Ascending aorta (tissue), 2 donors: ENCODE measurements at regions not wholly inside any gene's neighbourhood (a gene's known extent, or its start where the extent isn't known, plus 50 kb on each side); places are given as distances from the start of the nearest gene placed in this dataset.

Experiments
- DNase-seq, 2 donors: peaks; one replicate each; pipeline ENCODE4 v3.0.0-alpha.2; 2019; ENCODE audit warnings: low spot score in 2 of 2
- H3K27ac ChIP-seq, 2 donors: fragments of 200-600 bp; sonication (generic); one replicate each; pipeline ENCODE4 v1.5.1; 2016 to 2017; ENCODE audit warnings: mild to moderate bottlenecking in 1 of 2
- H3K27me3 ChIP-seq: fragments of 200-600 bp; sonication (generic); one replicate; pipeline ENCODE4 v1.5.1; 2017
- H3K36me3 ChIP-seq, 2 donors: fragments of 200-600 bp; sonication (generic); one replicate each; pipeline ENCODE4 v1.5.1; 2016
- H3K4me1 ChIP-seq, 2 donors: fragments of 200-600 bp; sonication (generic); one replicate each; pipeline ENCODE4 v1.5.1; 2016 to 2017; ENCODE audit warnings: mild to moderate bottlenecking in 1 of 2
- H3K4me3 ChIP-seq, 2 donors: fragments of 200-600 bp; sonication (generic); one replicate each; pipeline ENCODE4 v1.5.1; 2016 to 2017; ENCODE audit warnings: mild to moderate bottlenecking in 1 of 2
- H3K9me3 ChIP-seq, 2 donors: fragments of 200-600 bp; sonication (generic); one replicate each; pipeline ENCODE4 v1.5.1; 2016
- intact Hi-C: fragments of 100-400 bp; cut with DNase I; formaldehyde crosslinking; loops from one replicate; pipeline ENCODE4 v1.15.1; 2023
- TF ChIP-seq, protein P1 (sequence below), 3 experiments: fragments of 200-600 bp in 2 of 3; fragments of 450-650 bp in 1 of 3; sonication (generic) in 2 of 3; IDR thresholded peaks; one replicate each; pipeline ENCODE4 v1.5.1; 2016 to 2019; ENCODE audit warnings: antibody characterized with exemption in 3 of 3, mild to moderate bottlenecking in 1 of 3, moderate library complexity in 1 of 3

DNA sequence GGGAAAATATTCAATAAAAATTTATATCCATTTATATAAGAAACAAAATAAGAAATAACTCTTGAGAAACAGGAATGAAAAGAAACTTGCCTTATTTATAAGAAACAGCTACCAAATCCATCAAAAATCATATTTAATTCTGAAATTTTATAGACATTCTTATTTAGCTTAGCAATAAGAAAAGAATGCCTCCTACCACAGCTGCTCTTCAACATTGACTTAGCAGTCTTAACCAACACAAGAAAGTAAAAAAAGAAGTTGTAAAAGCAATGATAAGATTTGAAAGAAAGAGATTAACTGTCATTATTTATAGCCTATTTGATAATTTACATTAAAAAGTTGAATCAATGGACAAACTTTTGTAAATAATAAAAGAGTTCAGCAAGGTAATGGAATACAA is 212.8 kb downstream of the ZNF365 start:
- Histone ChIP-seq H3K9me3 (no peaks in the 10 kb centered on the region), H3K27me3 (no peaks in the 10 kb centered on the region), H3K36me3 (no peaks in the 10 kb centered on the region), H3K27ac (no peak overlapping the region), H3K4me3 (no peak overlapping the region), H3K4me1 (no peaks in the 10 kb centered on the region)
- TF ChIP-seq, protein P1, sequence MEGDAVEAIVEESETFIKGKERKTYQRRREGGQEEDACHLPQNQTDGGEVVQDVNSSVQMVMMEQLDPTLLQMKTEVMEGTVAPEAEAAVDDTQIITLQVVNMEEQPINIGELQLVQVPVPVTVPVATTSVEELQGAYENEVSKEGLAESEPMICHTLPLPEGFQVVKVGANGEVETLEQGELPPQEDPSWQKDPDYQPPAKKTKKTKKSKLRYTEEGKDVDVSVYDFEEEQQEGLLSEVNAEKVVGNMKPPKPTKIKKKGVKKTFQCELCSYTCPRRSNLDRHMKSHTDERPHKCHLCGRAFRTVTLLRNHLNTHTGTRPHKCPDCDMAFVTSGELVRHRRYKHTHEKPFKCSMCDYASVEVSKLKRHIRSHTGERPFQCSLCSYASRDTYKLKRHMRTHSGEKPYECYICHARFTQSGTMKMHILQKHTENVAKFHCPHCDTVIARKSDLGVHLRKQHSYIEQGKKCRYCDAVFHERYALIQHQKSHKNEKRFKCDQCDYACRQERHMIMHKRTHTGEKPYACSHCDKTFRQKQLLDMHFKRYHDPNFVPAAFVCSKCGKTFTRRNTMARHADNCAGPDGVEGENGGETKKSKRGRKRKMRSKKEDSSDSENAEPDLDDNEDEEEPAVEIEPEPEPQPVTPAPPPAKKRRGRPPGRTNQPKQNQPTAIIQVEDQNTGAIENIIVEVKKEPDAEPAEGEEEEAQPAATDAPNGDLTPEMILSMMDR (IDR thresholded peaks at IDR 0.05): no peak
- DNase-seq: no peak
- intact Hi-C loops: no loop called here

GRCh38 chr10:62588116-62588515 is 213.9 kb downstream of the ZNF365 start:
- no peaks in the 10 kb centered on the region for H3K27me3 ChIP-seq
- TF ChIP-seq, protein P1 (IDR thresholded peaks at IDR 0.05): no peak
- no peak for DNase-seq
- H3K36me3 ChIP-seq: no peaks in the 10 kb centered on the region
- no peaks in the 10 kb centered on the region for H3K9me3 ChIP-seq
- no peak overlapping the region for H3K27ac ChIP-seq
- H3K4me3 ChIP-seq: no peak overlapping the region
- H3K4me1 ChIP-seq: no peaks in the 10 kb centered on the region
- intact Hi-C loops: no loop called here

- DNase-seq: no peak
- TF ChIP-seq, protein P1 (IDR thresholded peaks at IDR 0.05): no peak
- H3K4me1 ChIP-seq: no peaks in the 10 kb centered on the region
- no peaks in the 10 kb centered on the region for H3K27me3 ChIP-seq
- no peaks in the 10 kb centered on the region for H3K9me3 ChIP-seq
- no peak overlapping the region for H3K27ac ChIP-seq
- H3K36me3 ChIP-seq: no peaks in the 10 kb centered on the region
- intact Hi-C loops: loop anchor here (5.0 to 10.0 kb wide), 2 partner anchors 225 to 498 kb away; partner anchors contain the start of gene EGR2
- no peak overlapping the region for H3K4me3 ChIP-seq
These were observed 214.8 kb upstream of the ADO start for GRCh38 chr10:62589689-62590088.

DNA sequence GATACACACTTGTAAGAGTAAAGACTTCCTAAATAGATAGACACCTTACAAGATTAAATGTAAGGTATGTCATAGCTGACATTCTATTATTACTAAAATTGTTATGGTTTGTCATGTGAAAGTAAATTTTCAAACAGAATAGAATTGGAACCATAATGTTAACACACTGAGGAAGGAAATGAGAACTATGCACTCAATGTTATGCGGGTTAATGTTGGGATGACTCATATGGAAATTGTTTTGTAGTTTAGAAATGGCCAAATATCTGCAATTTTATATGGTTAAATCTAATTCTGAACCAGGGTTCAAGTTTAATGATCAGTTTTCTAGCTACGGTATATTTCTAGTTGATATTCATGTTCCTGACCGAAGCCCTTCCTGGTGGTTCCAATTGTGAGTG is 214.2 kb upstream of the ADO start:
- H3K4me3 ChIP-seq: no peak overlapping the region
- H3K27ac ChIP-seq: no peak overlapping the region
- no peaks in the 10 kb centered on the region for H3K27me3 ChIP-seq
- H3K9me3 ChIP-seq: no peaks in the 10 kb centered on the region
- no peaks in the 10 kb centered on the region for H3K36me3 ChIP-seq
- H3K4me1 ChIP-seq: no peaks in the 10 kb centered on the region
- TF ChIP-seq, protein P1 (IDR thresholded peaks at IDR 0.05): no peak
- intact Hi-C loops: loop anchor here (5.0 to 10.0 kb wide), 2 partner anchors 224 to 497 kb away; partner anchors contain the start of gene EGR2
- DNase-seq: no peak

DNA sequence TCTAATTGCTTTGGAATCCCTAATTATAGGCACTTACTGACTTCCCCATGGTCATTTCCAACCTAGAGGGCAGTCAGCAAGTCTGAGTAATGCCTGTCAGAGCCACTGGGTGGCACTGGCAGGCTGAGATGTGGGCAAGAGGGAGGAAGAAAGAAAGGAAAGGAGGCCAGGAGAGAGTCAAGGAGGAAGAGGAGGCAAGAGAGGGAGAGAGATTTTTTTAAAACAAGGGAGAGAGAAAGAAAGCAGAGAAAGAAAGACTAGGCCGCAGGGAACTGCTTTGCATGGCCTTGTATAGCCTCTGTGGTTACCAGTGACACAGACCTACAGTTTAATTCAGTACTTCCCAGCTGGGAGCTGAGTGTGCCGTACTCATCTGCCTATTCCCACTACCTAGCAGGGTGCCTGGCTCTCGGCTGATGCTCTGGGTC is 210.4 kb upstream of the ADO start:
- Histone ChIP-seq H3K27me3 (no peaks in the 10 kb centered on the region), H3K4me3 (no peak overlapping the region), H3K9me3 (no peaks in the 10 kb centered on the region), H3K4me1 (no peaks in the 10 kb centered on the region), H3K27ac (no peak overlapping the region), H3K36me3 (no peaks in the 10 kb centered on the region)
- DNase-seq: no peak
- TF ChIP-seq, protein P1 (IDR thresholded peaks at IDR 0.05): peak; percentile 72 to 80 (median 72)
- intact Hi-C loops: loop anchor here (2.0 to 10.0 kb wide), 3 partner anchors 221 to 565 kb away; partner anchors contain the start of gene EGR2

DNA sequence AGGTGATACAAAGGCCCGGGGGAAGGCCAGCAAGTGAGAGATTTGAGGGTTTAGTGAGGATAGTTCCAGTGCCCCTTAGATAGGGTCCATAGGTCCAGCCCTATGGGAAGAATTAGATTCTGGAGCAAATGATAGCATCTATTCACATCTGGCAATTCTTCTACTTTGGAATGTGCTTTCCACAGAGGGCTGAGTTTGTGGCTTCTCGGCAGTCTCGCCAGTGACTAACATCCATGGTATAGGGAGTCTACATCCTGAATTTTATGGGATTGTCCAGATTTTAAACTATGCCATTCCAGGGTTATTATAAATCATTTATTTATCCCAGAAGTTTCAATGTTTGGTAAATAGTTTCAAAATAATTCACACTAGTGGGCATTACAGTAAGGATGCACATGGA is 207.3 kb upstream of the ADO start:
- intact Hi-C loops: loop anchor here (10.0 kb wide), 1 partner anchor 218 kb away; the partner anchor contains the start of gene EGR2
- TF ChIP-seq, protein P1 (IDR thresholded peaks at IDR 0.05): no peak
- no peaks in the 10 kb centered on the region for H3K36me3 ChIP-seq

More for the DNA sequence above, 207.3 kb upstream of the ADO start:
- H3K4me3 ChIP-seq: no peak overlapping the region
- no peak for DNase-seq
- H3K4me1 ChIP-seq: no peaks in the 10 kb centered on the region
- H3K27ac ChIP-seq: no peak overlapping the region
- no peaks in the 10 kb centered on the region for H3K9me3 ChIP-seq
- H3K27me3 ChIP-seq: no peaks in the 10 kb centered on the region
